ENCODE measurements at regions not wholly inside any gene's neighbourhood (a gene's known extent, or its start where the extent isn't known, plus 50 kb on each side); places are given as distances from the start of the nearest gene placed in this dataset.

DNA sequence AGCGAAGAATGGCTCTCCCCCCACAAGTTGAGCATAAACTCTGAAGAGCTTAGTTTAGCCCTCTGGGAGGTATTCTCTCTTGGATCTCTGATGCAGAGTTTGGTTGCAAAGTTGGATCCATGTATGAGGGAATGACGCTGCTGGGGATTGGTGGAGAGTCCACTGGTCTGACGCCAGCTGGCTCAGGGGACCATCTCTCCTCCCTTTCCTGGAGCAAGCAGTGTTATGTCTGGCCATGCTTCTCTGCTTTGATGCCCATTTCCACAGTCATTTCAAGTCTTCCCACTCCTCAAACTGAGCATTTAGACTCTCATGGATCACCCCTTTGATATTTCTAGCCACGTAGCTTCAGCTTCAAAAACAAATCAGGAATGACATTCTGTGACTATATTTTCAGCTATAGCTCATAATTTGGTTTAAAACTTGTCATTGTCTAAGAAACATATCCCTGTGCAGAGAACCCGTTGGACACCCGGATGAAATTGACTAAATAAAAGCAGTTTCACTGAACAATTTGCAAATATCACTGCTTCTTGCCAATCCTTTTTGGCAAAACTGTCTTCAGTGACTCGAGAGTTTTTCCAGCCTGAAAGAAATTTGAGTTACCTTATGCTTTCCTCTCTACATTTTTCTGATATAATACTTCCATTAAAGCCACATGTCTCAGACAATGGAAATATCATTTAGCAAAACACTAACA, 193.4 kb upstream of the CDH11 start:
- Histone ChIP-seq H3F3A (ENCODE audit: low read length, unreplicated experiment) (no peaks in the 10 kb centered on the region), H3K27ac (ENCODE audit: low read length) (no peak overlapping the region), H4K20me1 (ENCODE audit: low read length) (no peaks in the 10 kb centered on the region), H3K9ac (ENCODE audit: low read length) (no peak overlapping the region), H3K9me3 (ENCODE audit: low read length) (no peaks in the 10 kb centered on the region), H2AFZ (ENCODE audit: low read length) (no peak overlapping the region), H3K4me1 (ENCODE audit: insufficient read depth, low read length) (peaks cover 7% of the 10 kb centered on the region), H3K36me3 (ENCODE audit: low read depth, low read length) (no peaks in the 10 kb centered on the region), H3K27me3 (ENCODE audit: low read length) (no peaks in the 10 kb centered on the region), H3K4me2 (ENCODE audit: low read length) (no peak overlapping the region), H3K9me2 (replicated peaks; ENCODE audit: low read length) (no peaks in the 10 kb centered on the region), H3K79me2 (ENCODE audit: low read length) (no peaks in the 10 kb centered on the region), H3K4me3 (ENCODE audit: low read length) (no peak overlapping the region)
- TF ChIP-seq EZH2phosphoT487 (IDR thresholded peaks at IDR 0.05; ENCODE audit: borderline replicate concordance, low read length) (no peak), EZH2 (IDR thresholded peaks at IDR 0.05; ENCODE audit: low read length, unreplicated experiment) (no peak)
- TF ChIP-seq, protein P1, sequence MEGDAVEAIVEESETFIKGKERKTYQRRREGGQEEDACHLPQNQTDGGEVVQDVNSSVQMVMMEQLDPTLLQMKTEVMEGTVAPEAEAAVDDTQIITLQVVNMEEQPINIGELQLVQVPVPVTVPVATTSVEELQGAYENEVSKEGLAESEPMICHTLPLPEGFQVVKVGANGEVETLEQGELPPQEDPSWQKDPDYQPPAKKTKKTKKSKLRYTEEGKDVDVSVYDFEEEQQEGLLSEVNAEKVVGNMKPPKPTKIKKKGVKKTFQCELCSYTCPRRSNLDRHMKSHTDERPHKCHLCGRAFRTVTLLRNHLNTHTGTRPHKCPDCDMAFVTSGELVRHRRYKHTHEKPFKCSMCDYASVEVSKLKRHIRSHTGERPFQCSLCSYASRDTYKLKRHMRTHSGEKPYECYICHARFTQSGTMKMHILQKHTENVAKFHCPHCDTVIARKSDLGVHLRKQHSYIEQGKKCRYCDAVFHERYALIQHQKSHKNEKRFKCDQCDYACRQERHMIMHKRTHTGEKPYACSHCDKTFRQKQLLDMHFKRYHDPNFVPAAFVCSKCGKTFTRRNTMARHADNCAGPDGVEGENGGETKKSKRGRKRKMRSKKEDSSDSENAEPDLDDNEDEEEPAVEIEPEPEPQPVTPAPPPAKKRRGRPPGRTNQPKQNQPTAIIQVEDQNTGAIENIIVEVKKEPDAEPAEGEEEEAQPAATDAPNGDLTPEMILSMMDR (conservative IDR thresholded peaks at IDR 0.05; ENCODE audit: low read depth, low read length) = no peak
- no peak for DNase-seq
- ChIA-PET POLR2A (ENCODE audit: unreplicated experiment) (no interaction called here), CTCF (no interaction called here)
- intact Hi-C loops (cut with micrococcal nuclease) = no loop called here
- ATAC-seq = no peak
- BruUV-seq (replicated peaks) = no TSS peak

DNA sequence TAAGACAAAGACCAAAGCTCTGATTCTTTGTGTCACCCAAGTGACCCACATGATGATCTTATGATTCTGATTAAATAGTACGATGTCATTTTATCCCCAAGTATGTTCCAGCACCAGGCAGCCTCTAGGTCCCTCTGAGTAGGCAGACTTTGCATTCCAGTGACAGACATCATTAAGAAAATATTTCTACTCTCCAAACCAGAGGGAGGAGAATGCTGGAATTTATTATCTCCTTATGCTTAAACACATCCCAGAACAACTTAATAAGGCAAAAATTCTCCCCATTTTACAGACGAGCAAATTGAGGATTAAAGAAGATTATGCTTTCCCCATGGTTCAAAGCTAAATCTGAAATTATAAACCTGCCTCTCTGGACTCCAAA, 192.8 kb upstream of the CDH11 start:
- H3K27me3 ChIP-seq (ENCODE audit: low read length) = no peaks in the 10 kb centered on the region
- no peak for ATAC-seq
- POLR2A ChIA-PET (ENCODE audit: unreplicated experiment) = no interaction called here
- intact Hi-C loops (cut with micrococcal nuclease) = no loop called here
- no peaks in the 10 kb centered on the region for H3K36me3 ChIP-seq (ENCODE audit: low read depth, low read length)
- H3K4me1 ChIP-seq (ENCODE audit: insufficient read depth, low read length) = peaks cover 13% of the 10 kb centered on the region
- H3F3A ChIP-seq (ENCODE audit: low read length, unreplicated experiment) = no peaks in the 10 kb centered on the region
- no peaks in the 10 kb centered on the region for H4K20me1 ChIP-seq (ENCODE audit: low read length)
- H3K9me3 ChIP-seq (ENCODE audit: low read length) = no peaks in the 10 kb centered on the region
- no peak overlapping the region for H3K9ac ChIP-seq (ENCODE audit: low read length)
- no peak for DNase-seq
- no peak overlapping the region for H3K4me2 ChIP-seq (ENCODE audit: low read length)
- H3K4me3 ChIP-seq (ENCODE audit: low read length) = no peak overlapping the region
- no peaks in the 10 kb centered on the region for H3K79me2 ChIP-seq (ENCODE audit: low read length)
- TF ChIP-seq EZH2phosphoT487 (IDR thresholded peaks at IDR 0.05; ENCODE audit: borderline replicate concordance, low read length) = no peak
- TF ChIP-seq, protein P1 (conservative IDR thresholded peaks at IDR 0.05; ENCODE audit: low read depth, low read length) = no peak
- no peak for TF ChIP-seq EZH2 (IDR thresholded peaks at IDR 0.05; ENCODE audit: low read length, unreplicated experiment)
- CTCF ChIA-PET = no interaction called here
- H2AFZ ChIP-seq (ENCODE audit: low read length) = no peak overlapping the region
- no peak overlapping the region for H3K27ac ChIP-seq (ENCODE audit: low read length)
- BruUV-seq (replicated peaks) = no TSS peak
- no peaks in the 10 kb centered on the region for H3K9me2 ChIP-seq (replicated peaks; ENCODE audit: low read length)

DNA sequence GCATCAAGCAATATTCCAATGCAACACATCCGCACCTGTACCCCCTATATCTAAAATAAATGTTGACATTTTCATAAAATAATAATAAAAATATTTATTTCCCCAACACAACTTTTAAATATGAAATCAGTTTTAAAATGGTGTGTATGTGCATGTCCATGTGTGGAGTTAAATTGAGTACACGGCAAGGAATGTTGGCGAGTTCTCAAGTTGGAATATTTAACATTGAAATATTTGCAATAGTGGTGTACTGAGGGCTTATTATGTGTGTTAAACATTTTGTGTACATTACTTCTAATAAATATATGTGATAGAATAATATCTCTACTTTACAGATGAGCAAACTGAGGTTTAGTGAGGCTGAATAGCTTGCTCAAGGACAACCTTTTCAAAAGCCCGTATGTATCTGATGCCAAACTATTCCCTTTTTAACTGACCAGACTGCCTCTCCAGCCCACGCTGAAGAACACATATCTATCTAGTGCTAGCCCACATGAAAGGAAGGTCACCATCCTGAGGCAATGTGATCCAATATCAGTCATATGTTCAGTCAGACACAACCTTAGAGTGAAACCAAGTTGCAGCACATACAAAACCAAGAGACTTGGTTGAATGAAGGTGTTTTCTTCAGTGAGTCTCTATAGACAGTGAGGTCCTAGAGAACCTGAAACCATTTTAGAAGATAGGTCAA, 192.2 kb upstream of the CDH11 start:
- no peaks in the 10 kb centered on the region for H3K27me3 ChIP-seq (ENCODE audit: low read length)
- H3K4me1 ChIP-seq (ENCODE audit: insufficient read depth, low read length) = peaks cover 13% of the 10 kb centered on the region
- no peak for ATAC-seq
- H3K9me2 ChIP-seq (replicated peaks; ENCODE audit: low read length) = no peaks in the 10 kb centered on the region
- no peak overlapping the region for H3K4me2 ChIP-seq (ENCODE audit: low read length)
- no peaks in the 10 kb centered on the region for H4K20me1 ChIP-seq (ENCODE audit: low read length)
- H3F3A ChIP-seq (ENCODE audit: low read length, unreplicated experiment) = no peaks in the 10 kb centered on the region
- no peaks in the 10 kb centered on the region for H3K9me3 ChIP-seq (ENCODE audit: low read length)
- no peak overlapping the region for H2AFZ ChIP-seq (ENCODE audit: low read length)
- no peak for DNase-seq
- no peak overlapping the region for H3K27ac ChIP-seq (ENCODE audit: low read length)
- POLR2A ChIA-PET (ENCODE audit: unreplicated experiment) = no interaction called here
- CTCF ChIA-PET = no interaction called here
- no TSS peak for BruUV-seq (replicated peaks)
- H3K36me3 ChIP-seq (ENCODE audit: low read depth, low read length) = no peaks in the 10 kb centered on the region
- H3K9ac ChIP-seq (ENCODE audit: low read length) = no peak overlapping the region
- TF ChIP-seq EZH2 (IDR thresholded peaks at IDR 0.05; ENCODE audit: low read length, unreplicated experiment) (no peak), EZH2phosphoT487 (IDR thresholded peaks at IDR 0.05; ENCODE audit: borderline replicate concordance, low read length) (no peak)
- TF ChIP-seq, protein P1 (conservative IDR thresholded peaks at IDR 0.05; ENCODE audit: low read depth, low read length) = no peak
- intact Hi-C loops (cut with micrococcal nuclease) = no loop called here
- H3K79me2 ChIP-seq (ENCODE audit: low read length) = no peaks in the 10 kb centered on the region
- H3K4me3 ChIP-seq (ENCODE audit: low read length) = no peak overlapping the region
